Hepatocyte (in vitro differentiated cells): ENCODE measurements at regions not wholly inside any gene's neighbourhood (a gene's known extent, or its start where the extent isn't known, plus 50 kb on each side); places are given as distances from the start of the nearest gene placed in this dataset.

Source experiments
- CTCF ChIP-seq: fragments of 200-600 bp; sonication (generic); IDR thresholded peaks from 2 replicates; pipeline ENCODE4 v1.5.1; 2016; ENCODE audit warnings: antibody characterized with exemption, mild to moderate bottlenecking; ENCODE audit not compliant: poor library complexity
- EZH2 ChIP-seq: fragments of 200-600 bp; sonication (generic); IDR thresholded peaks from 2 replicates; pipeline ENCODE4 v1.6.1; 2016; ENCODE audit warnings: antibody characterized with exemption, mild to moderate bottlenecking, borderline replicate concordance

DNA sequence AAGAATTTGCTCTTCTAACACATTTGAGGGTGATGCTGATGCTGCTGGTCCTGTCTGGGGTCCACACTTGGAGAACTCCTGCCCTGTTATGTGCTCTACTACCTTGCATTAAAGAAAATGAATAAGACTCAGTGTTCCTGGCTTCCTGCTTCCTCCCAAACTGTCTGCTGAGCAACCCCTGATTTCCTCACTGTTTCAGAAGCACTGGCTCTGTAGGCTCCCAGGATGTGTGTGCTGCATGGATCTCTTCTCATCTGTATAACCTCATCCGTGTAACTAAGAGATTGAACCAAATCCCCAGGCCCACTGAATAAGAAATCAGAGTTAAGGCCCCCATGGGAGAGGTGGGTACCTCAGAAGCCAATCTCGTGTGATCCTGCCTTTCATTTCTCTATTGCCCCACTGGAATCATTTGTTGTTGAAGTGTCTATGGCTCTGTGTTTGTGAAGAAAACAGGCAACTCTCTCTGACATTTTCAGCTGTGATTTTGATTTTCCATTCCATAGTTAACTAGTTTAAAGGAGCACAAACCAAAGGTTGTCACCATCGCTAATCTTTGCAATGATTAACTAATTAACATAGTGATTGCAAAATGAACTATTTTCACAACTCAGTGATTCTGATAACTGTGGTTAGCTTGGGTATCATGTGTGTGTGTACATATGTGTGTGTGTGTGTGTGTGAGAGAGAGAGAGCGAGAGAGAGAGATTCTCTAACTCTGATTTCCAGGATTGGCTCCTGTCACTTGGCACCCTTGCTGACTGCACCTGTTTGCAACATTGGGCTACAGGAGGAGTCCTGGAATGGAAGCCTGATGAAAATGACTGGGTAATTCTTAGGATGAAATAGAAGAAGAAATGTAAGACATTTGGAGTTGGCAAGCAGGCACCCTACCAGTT is 196.2 kb downstream of the SLC38A4 start:
- TF ChIP-seq CTCF (no peak), EZH2 (no peak)
